NCI-H446 (cell line): ENCODE measurements at regions not wholly inside any gene's neighbourhood (a gene's known extent, or its start where the extent isn't known, plus 50 kb on each side); places are given as distances from the start of the nearest gene placed in this dataset.
"Not testable (repeated sequence)": the region's sequence is repeated elsewhere in the genome, so short reads cannot be mapped to it uniquely, and the experiment has no call there.

Source experiments
- DNase-seq, 2 experiments: peaks; one replicate each; lab custom pipeline; 2025; lab: John Stamatoyannopoulos, UW

- DNase-seq, result no peak
These were observed 1352.5 kb downstream of the ZPLD1 start for GRCh38 chr3:103787164-103787871.

DNA sequence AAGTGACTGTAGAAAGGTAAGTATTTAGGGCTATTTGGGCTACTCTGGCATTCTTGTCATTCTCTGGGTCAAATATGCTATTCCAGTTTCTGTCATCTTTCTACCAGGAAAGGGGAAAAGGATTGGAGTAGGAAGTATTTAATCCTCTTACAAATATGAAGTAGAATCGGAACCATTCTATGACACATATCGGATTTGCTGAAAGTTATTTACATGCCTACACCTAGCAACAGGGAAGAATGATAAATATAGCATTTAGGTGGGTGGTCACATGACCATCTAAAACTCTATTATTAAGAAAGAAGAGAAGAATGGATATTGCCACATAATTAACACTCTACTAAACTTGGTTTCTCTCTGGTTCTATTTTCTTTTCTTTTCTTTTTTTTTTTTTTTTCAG, 1353.1 kb downstream of the ZPLD1 start:
- DNase-seq, result no peak

DNA sequence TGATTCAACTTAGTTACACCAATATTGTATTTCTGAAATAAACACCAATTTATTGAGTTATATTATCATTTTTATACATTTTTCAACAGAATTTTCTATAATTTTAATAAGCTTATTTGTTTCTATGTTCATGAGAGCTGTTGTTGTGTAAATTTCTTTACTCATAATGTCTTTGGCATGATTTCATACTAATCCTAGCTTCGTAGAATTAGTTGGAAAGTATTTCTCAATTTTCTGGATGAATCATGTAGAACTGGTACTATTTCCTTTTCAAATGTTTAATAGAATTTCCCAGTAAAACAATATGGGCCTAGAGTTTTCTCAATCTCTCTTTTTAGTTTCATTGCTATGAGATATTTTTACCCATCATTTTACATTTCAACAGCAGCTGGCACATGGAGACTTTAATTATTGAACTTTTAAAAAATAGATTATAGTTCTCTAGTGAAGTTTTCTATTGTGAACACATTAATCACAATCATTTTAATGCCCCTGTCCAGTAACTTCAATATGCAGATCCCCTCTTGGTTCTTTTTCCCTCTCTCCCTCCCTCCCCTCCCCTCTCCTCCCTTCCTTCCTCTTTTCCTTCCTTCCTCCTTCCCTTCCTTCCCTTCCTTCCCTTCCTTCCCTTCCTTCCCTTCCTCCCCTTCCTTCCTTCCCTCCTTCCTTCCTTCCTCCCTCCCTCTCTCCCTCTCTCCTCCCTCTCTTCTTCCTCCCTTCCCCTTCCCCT, 1357.1 kb downstream of the ZPLD1 start:
- DNase-seq, result no peak

DNA sequence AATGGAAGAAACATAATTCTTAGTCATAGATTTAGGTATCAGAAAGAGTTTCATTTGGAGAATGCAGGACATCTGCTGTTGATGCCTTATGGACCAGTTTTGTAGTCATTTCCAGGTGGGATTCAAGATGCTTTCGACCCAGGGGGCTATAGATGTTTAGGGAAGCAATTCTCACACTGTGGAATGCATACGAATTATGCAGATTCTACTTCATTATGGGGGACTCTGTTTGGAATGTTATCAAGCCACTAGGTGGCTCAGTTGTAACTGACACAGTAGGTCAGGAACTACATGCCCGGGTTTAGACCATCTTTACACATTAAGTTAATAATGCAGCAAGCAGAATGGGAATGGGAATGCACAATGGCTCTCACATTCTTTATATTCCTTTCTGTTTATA, 1359.8 kb downstream of the ZPLD1 start:
- DNase-seq, result peak in 1 of 2 experiments; percentile 6

DNA sequence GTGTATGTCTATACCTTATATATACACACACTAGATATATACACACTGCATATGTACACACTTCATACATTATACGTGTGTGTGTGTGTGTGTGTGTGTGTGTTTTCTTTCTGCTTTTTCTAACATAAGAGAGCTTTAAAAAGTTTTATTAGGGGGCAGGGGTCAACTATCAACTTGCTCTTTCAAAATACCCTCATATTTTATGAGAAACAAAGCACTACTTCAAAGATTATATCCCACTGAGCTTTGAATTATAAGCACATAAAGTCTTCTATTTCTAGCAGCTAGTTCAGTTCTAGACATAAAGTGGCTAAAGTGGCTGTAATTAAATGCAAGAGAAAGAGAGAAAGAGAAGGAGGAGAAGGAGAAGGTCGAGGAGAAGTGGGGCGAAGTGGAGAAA, 1361.3 kb downstream of the ZPLD1 start:
- DNase-seq, result no peak

- no peak for DNase-seq
These were observed 1369.0 kb downstream of the ZPLD1 start for GRCh38 chr3:103803787-103804186.

DNA sequence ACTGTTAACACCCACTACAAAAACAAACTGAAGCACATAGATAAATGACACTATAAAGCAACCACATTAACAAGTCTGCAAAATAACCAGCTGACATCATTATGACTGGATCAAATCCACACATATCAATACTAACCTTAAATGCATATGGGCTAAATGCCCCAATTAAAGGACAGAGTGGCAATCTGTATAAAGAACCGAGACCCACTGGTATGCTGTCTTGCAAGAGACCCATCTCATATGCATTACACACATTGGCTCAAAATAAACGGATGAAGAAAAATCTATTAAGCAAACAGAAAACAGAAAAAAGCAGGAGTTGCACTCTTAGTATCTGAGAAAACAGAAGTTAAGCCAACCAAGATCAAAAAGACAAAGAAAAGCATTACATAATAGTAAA, 1375.4 kb downstream of the ZPLD1 start:
- no peak for DNase-seq

- no peak for DNase-seq
These were observed 1379.1 kb downstream of the ZPLD1 start for GRCh38 chr3:103813955-103814354.

GRCh38 chr3:103818398-103818797, 1383.6 kb downstream of the ZPLD1 start:
- no peak for DNase-seq

DNA sequence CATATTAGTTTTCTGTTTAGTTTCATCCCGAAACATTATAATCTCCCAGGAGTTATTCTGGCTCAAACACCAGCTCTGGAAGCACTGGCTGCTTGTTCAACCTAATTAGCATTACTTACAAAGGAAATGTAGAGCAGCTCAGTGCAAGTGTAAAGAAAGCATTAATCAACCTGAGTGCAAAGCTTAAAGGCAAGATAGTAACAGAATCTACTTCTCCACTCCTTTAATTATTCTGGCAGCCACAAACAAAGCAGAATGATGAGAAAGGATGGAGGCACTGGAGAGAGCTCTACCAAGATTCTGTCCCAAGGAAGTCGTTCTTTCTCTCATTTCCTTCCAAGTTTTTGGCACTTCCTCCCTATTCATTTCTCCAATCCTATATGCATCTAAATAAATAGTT, 1384.0 kb downstream of the ZPLD1 start:
- DNase-seq, result no peak

DNA sequence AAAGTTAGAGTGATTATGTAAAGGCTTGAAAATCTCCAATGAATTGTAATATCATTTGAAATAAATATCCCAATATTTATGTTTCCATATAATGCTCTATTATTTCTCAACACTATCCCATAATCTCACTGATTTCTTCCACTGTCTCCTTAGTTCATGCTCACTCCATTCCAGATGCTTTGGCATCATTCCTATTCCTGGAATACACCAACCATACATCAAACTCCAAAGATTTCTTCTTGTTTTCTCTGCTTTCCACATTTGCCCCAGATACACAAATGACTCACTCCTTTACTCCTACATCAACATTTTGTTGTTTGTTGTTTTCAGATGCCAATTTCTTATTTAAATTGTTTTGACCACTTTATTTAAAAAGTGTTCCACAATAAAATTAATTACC, 1390.8 kb downstream of the ZPLD1 start:
- DNase-seq, result no peak

GRCh38 chr3:103829723-103830326, 1395.0 kb downstream of the ZPLD1 start:
- DNase-seq, result no peak

- no peak for DNase-seq
These were observed 1412.6 kb downstream of the ZPLD1 start for GRCh38 chr3:103847081-103848062.

DNA sequence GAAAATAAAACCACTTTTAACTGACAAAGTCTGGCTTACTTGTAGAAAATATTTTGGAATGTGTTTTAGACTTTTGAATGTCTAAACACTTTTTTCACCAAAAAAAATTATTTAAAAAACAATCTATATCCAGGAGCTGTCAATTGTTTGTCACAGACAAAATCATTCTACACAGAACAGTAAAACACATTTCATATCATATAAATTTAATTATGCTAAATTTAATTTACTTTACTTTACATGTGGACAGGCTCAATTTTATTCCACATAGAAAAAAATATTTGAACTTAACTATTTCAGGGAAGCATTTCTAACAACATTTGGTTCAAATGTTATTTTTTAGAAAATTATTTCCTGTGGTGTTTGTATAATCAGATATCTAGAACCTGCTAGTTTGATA, 1417.0 kb downstream of the ZPLD1 start:
- no peak for DNase-seq

DNA sequence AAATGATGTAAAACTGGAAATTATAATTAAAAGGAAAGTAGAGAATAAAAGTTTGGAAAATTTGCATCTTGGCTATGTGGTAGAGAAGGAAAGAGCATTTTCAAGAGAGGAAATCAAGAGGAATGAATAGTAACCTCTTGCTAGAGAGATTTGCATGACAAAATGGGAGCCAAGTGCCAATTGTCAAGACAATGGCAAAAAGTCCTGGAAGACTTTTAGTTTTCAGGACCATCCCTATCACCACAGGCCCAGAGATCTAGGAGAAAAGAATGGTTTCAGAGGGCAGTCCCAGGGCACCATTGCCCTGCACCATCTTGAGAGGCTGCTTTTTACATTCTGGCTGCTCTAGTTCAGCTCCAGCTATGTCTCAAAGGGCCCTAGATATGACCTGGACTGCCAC, 1427.6 kb downstream of the ZPLD1 start:
- DNase-seq, result no peak

DNA sequence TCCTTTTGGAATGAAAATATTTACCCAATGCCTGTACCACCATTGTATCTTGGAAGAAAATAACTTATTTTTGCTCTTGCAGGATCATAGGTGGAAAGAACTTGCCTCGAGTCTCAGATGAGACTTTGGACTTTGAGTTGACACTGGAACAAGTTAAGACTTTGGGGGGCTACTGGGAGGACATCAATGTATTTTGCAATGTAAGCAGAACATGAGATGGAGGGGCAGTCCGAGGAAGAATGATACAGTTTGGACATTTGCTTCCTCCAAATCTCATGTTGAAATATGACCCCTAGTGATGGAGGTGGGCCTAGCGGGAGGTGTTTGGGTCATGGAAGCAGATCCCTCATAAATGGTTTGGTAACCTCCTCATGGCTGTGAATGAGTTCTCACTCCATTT, 1428.6 kb downstream of the ZPLD1 start:
- no peak for DNase-seq

- DNase-seq, result no peak
These were observed 1431.3 kb downstream of the ZPLD1 start for GRCh38 chr3:103866113-103866512.

DNA sequence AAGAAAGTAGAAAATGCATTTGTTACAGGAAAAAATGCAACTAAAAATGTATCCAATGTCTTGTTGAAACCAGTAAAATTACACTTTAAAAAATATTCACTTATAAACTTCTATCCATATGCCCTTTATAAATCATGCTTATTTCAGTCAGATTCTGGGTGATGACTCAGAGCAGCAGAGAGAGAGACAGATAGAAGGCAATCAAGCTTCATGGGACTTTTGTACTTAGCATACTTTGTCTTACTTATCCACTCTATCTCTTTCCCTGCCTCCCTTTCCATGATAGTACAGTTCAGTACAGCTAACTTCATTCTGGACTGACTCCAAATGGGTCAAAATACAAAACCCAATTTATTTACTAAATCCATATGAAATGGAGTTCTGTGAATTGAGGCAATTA, 1438.2 kb downstream of the ZPLD1 start:
- no peak for DNase-seq

DNA sequence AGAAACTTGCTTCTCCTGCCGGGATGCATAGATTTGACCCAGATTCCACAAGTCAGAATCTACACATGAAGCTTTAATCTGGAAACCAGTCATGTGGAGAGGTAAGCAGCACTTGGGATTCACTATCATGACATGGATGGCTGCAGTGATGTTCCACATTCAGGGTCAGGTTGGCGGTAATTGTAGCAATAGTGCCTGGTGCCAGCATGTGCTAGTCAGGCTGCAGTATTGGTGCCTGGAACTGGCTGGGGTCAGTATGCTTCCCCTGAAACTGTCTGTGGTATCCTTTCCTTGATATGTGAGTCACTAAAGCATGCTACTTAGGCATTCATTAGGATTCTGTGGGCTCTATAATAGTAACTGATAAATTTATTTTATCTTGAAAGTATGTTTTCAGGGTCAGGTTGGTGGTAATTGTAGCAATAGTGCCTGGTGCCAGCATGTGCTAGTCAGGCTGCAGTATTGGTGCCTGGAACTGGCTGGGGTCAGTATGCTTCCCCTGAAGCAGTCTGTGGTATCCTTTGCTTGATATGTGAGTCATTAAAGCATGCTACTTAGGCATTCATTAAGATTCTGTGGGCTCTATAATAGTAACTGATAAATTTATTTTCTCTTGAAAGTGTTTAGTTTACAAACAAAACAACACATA, 1439.2 kb downstream of the ZPLD1 start:
- DNase-seq, result no peak

- not testable (repeated sequence) for DNase-seq
These were observed 1447.0 kb downstream of the ZPLD1 start for GRCh38 chr3:103881809-103882208.

GRCh38 chr3:103889675-103890074, 1454.9 kb downstream of the ZPLD1 start:
- DNase-seq, result no peak
